ENCODE measurements at regions not wholly inside any gene's neighbourhood (a gene's known extent, or its start where the extent isn't known, plus 50 kb on each side); places are given as distances from the start of the nearest gene placed in this dataset.

GRCh38 chr10:23818484-23818883, 379.6 kb downstream of the OTUD1 start:
- Histone ChIP-seq H3K4me2 (ENCODE audit: low read length) (no peak overlapping the region), H2AFZ (ENCODE audit: low read depth, low read length, poor library complexity, severe bottlenecking) (no peak overlapping the region), H3K27me3 (ENCODE audit: insufficient read depth, low read length) (no peaks in the 10 kb centered on the region), H3K4me1 (ENCODE audit: control insufficient read depth in 1 of 2, insufficient read depth in 2 of 2, low read length in 2 of 2) (no peaks in the 10 kb centered on the region), H3K9me3 (ENCODE audit: control insufficient read depth in 1 of 2, insufficient read depth in 1 of 2, low read depth in 1 of 2, low read length in 2 of 2) (no peaks in the 10 kb centered on the region), H3K27ac (ENCODE audit: low read depth, low read length) (no peak overlapping the region), H3K36me3 (ENCODE audit: control insufficient read depth in 1 of 2, insufficient read depth in 2 of 2, low read length in 2 of 2) (no peaks in the 10 kb centered on the region), H3K9ac (ENCODE audit: low read length) (no peak overlapping the region), H3K9me2 (ENCODE audit: insufficient read depth) (no peaks in the 10 kb centered on the region), H3K4me3 (replicated peaks in 1 of 2; ENCODE audit: low read depth in 1 of 2, low read length in 2 of 2) (no peak overlapping the region), H3K79me2 (ENCODE audit: insufficient read depth, low read length) (no peaks in the 10 kb centered on the region), H4K20me1 (ENCODE audit: insufficient read depth) (no peaks in the 10 kb centered on the region)
- intact Hi-C loops (cut with micrococcal nuclease) = no loop called here
- ChIA-PET CTCF (no interaction called here), POLR2A (no interaction called here), RAD21 (ENCODE audit: low non-redundant PET in 1 of 2, low total read pairs in 2 of 2, uncharacterized antibody in 2 of 2, unreplicated experiment in 2 of 2) (no interaction called here)
- ATAC-seq = no peak
- no TSS peak for BruUV-seq (replicated peaks)
- DNase-seq (ENCODE audit: low read depth, low spot score) = no peak
- TF ChIP-seq SRF (IDR thresholded peaks at IDR 0.05; ENCODE audit: low read depth) (no peak), REST (IDR thresholded peaks at IDR 0.05; ENCODE audit: low read depth) (no peak), CTCF (IDR thresholded peaks at IDR 0.05 in 2 of 3, conservative IDR thresholded peaks at IDR 0.05 in 1 of 3; ENCODE audit: borderline replicate concordance in 1 of 3, insufficient read depth in 1 of 3, low read depth in 2 of 3, low read length in 2 of 3) (no peak), SP1 (IDR thresholded peaks at IDR 0.05; ENCODE audit: low read depth) (no peak), ELF1 (IDR thresholded peaks at IDR 0.05; ENCODE audit: borderline replicate concordance, low read depth) (no peak), ZBTB33 (IDR thresholded peaks at IDR 0.05; ENCODE audit: extremely low read depth, insufficient replicate concordance, low read length) (no peak), EZH2 (IDR thresholded peaks at IDR 0.05) (no peak), ATF3 (IDR thresholded peaks at IDR 0.05) (no peak), YY1 (IDR thresholded peaks at IDR 0.05; ENCODE audit: extremely low read depth, insufficient replicate concordance, low read depth, low read length) (no peak), EZH2phosphoT487 (IDR thresholded peaks at IDR 0.05; ENCODE audit: borderline replicate concordance) (no peak), POLR2A (IDR thresholded peaks at IDR 0.05; ENCODE audit: borderline replicate concordance, extremely low read depth, insufficient read depth, insufficient read length) (no peak), CBX3 (IDR thresholded peaks at IDR 0.05; ENCODE audit: low read depth) (no peak), TCF7L2 (IDR thresholded peaks at IDR 0.05; ENCODE audit: borderline replicate concordance, extremely low read depth, insufficient read depth, insufficient read length) (no peak), RAD21 (IDR thresholded peaks at IDR 0.05; ENCODE audit: low read depth) (no peak), MAX (IDR thresholded peaks at IDR 0.05) (no peak)
